H1 (cell line): ENCODE measurements at regions not wholly inside any gene's neighbourhood (a gene's known extent, or its start where the extent isn't known, plus 50 kb on each side); places are given as distances from the start of the nearest gene placed in this dataset.

Experiments
- CTCF ChIA-PET: fragments of 300-600 bp; sonication (Branson Sonifier 250); formaldehyde crosslinking; loops from one replicate; lab custom pipeline; 2021; ENCODE audit not compliant: partially characterized antibody; lab: Charles Lee
- POLR2A ChIA-PET: fragments of 300-600 bp; sonication (Branson Sonifier 250); formaldehyde crosslinking; loops from one replicate; lab custom pipeline; 2021; ENCODE audit warnings: inconsistent platforms; ENCODE audit not compliant: partially characterized antibody; lab: Charles Lee
- DNase-seq, 2 experiments: peaks; one replicate each; pipeline versions ENCODE4 v3.0.0 to v3.0.0-alpha.2; 2010 to 2022; ENCODE audit warnings: low spot score in 2 of 2, low read depth in 1 of 2, mixed read lengths in 1 of 2
- FAIRE-seq: peaks from 2 replicates; lab custom pipeline; 2011; peaks lifted over from hg19 to GRCh38; lab: Jason Lieb, UNC
- H2AFZ ChIP-seq: 2 replicates; pipeline ENCODE4 v1.8.1; 2012; ENCODE audit warnings: low read length, inconsistent platforms
- H2AK5ac ChIP-seq: 2 replicates; pipeline ENCODE4 v1.6.1; 2013; ENCODE audit warnings: low read depth, low read length
- H2BK120ac ChIP-seq: replicated peaks from 2 replicates; pipeline ENCODE3; 2013; ENCODE audit warnings: low read depth, low read length, inconsistent platforms
- H2BK12ac ChIP-seq: 2 replicates; pipeline ENCODE4 v1.6.1; 2013; ENCODE audit warnings: low read depth, low read length
- H2BK15ac ChIP-seq: 2 replicates; pipeline ENCODE4 v1.6.1; 2013; ENCODE audit warnings: low read length
- H2BK20ac ChIP-seq: 2 replicates; pipeline ENCODE4 v1.6.1; 2013; ENCODE audit warnings: low read length
- H2BK5ac ChIP-seq: 2 replicates; pipeline ENCODE4 v1.6.1; 2013; ENCODE audit warnings: low read depth, low read length
- H3K14ac ChIP-seq: 2 replicates; pipeline ENCODE4 v1.6.1; 2013; ENCODE audit warnings: inconsistent platforms; ENCODE audit not compliant: insufficient read length
- H3K18ac ChIP-seq: 2 replicates; pipeline ENCODE4 v1.6.1; 2013; ENCODE audit warnings: low read length; ENCODE audit errors: extremely low read depth
- H3K23ac ChIP-seq: 2 replicates; pipeline ENCODE4 v1.6.1; 2013; ENCODE audit warnings: inconsistent platforms; ENCODE audit not compliant: insufficient read length
- H3K23me2 ChIP-seq: 2 replicates; pipeline ENCODE4 v1.6.1; 2013; ENCODE audit warnings: low read depth, low read length
- H3K27ac ChIP-seq: 2 replicates; pipeline ENCODE4 v1.6.1; 2011; ENCODE audit warnings: low read depth, low read length, inconsistent platforms
- H3K27me3 ChIP-seq, 4 experiments: replicated peaks in 1 of 4; 1 replicate in 1 of 4; 2 replicates in 3 of 4; pipeline versions ENCODE4 v1.6.1 to v1.8.1; 2011 to 2013; ENCODE audit warnings: low read length in 3 of 4, mild to moderate bottlenecking in 3 of 4, inconsistent platforms in 2 of 4, mixed read lengths in 2 of 4, moderate library complexity in 1 of 4; ENCODE audit not compliant: control insufficient read depth in 3 of 4, insufficient read depth in 3 of 4; ENCODE audit errors: extremely low read depth in 1 of 4
- H3K36me3 ChIP-seq, 4 experiments: 2 replicates each; pipeline versions ENCODE4 v1.6.1 to v1.8.1; 2011 to 2013; ENCODE audit warnings: mild to moderate bottlenecking in 4 of 4, low read length in 3 of 4, moderate library complexity in 2 of 4, control low read depth in 1 of 4, inconsistent platforms in 1 of 4; ENCODE audit not compliant: insufficient read depth in 4 of 4, control insufficient read depth in 2 of 4
- H3K4ac ChIP-seq: replicated peaks from 2 replicates; pipeline ENCODE3; 2013; ENCODE audit warnings: low read length, low read depth, mixed read lengths, inconsistent platforms; ENCODE audit not compliant: insufficient read length
- H3K4me1 ChIP-seq, 4 experiments: replicated peaks in 1 of 4; 1 replicate in 1 of 4; 2 replicates in 3 of 4; pipeline versions ENCODE4 v1.6.1 to v1.8.1; 2011 to 2013; ENCODE audit warnings: low read length in 3 of 4, inconsistent platforms in 2 of 4, mixed read lengths in 1 of 4; ENCODE audit not compliant: insufficient read depth in 4 of 4, control insufficient read depth in 3 of 4
- H3K4me2 ChIP-seq, 2 experiments: 2 replicates each; pipeline versions ENCODE4 v1.6.1 to v1.8.1; 2011 to 2013; ENCODE audit warnings: low read depth in 2 of 2, low read length in 2 of 2, control low read depth in 1 of 2, inconsistent platforms in 1 of 2, mild to moderate bottlenecking in 1 of 2; ENCODE audit not compliant: insufficient read depth in 1 of 2
- H3K4me3 ChIP-seq, 4 experiments: fragments of 200-600, 300-600 bp in 1 of 4; sonication (generic), shearing (Covaris generic), sonication (Bioruptor Twin) in 1 of 4; 2 replicates each; pipeline versions ENCODE4 v1.5.1 to v1.8.1; 2011 to 2016; ENCODE audit warnings: low read length in 4 of 4, low read depth in 3 of 4, control low read depth in 2 of 4, inconsistent platforms in 2 of 4, mild to moderate bottlenecking in 2 of 4, mixed read lengths in 1 of 4, moderate library complexity in 1 of 4; ENCODE audit not compliant: insufficient read depth in 2 of 4; ENCODE audit errors: extremely low read depth in 1 of 4
- H3K56ac ChIP-seq: replicated peaks from 2 replicates; pipeline ENCODE3; 2013; ENCODE audit warnings: low read depth, mild to moderate bottlenecking, mixed read lengths, low read length, inconsistent platforms; ENCODE audit not compliant: insufficient read length
- H3K79me1 ChIP-seq: 2 replicates; pipeline ENCODE4 v1.6.1; 2013; ENCODE audit warnings: low read depth, low read length, control low read depth
- H3K79me2 ChIP-seq, 2 experiments: 2 replicates each; pipeline versions ENCODE4 v1.6.1 to v1.8.1; 2012 to 2013; ENCODE audit warnings: low read length in 2 of 2, mild to moderate bottlenecking in 2 of 2, inconsistent platforms in 1 of 2; ENCODE audit not compliant: insufficient read depth in 2 of 2, control insufficient read depth in 1 of 2
- H3K9ac ChIP-seq, 4 experiments: replicated peaks in 1 of 4; 1 replicate in 1 of 4; 2 replicates in 3 of 4; pipeline versions ENCODE4 v1.6.1 to v1.8.1; 2011 to 2013; ENCODE audit warnings: low read depth in 3 of 4, low read length in 3 of 4, control low read depth in 2 of 4, mild to moderate bottlenecking in 2 of 4, moderate library complexity in 2 of 4, inconsistent platforms in 1 of 4; ENCODE audit errors: extremely low read depth in 1 of 4
- H3K9me3 ChIP-seq, 2 experiments: 2 replicates each; pipeline versions ENCODE4 v1.6.1 to v1.8.1; 2012 to 2013; ENCODE audit warnings: mild to moderate bottlenecking in 2 of 2, moderate library complexity in 2 of 2, control low read depth in 1 of 2, inconsistent platforms in 1 of 2, low read depth in 1 of 2, low read length in 1 of 2, mixed read lengths in 1 of 2; ENCODE audit not compliant: insufficient read depth in 2 of 2
- H4K20me1 ChIP-seq, 2 experiments: replicated peaks in 1 of 2; 2 replicates each; pipeline versions ENCODE3 to v1.8.1; 2011 to 2013; ENCODE audit warnings: inconsistent platforms in 2 of 2, low read length in 2 of 2, mild to moderate bottlenecking in 1 of 2; ENCODE audit not compliant: insufficient read depth in 2 of 2, control insufficient read depth in 1 of 2
- H4K5ac ChIP-seq: 2 replicates; pipeline ENCODE4 v1.6.1; 2013; ENCODE audit warnings: low read length, low read depth, mixed read lengths, inconsistent platforms; ENCODE audit not compliant: insufficient read length
- H4K8ac ChIP-seq: 2 replicates; pipeline ENCODE4 v1.8.0; 2013; ENCODE audit warnings: mild to moderate bottlenecking, moderate library complexity, low read length, inconsistent platforms; ENCODE audit not compliant: insufficient read depth; ENCODE audit errors: extremely low read depth
- H4K91ac ChIP-seq: replicated peaks from 2 replicates; pipeline ENCODE3; 2013; ENCODE audit warnings: low read length, mixed read lengths, inconsistent platforms; ENCODE audit not compliant: insufficient read length
- CHD2 ChIP-seq: IDR thresholded peaks from 2 replicates; pipeline ENCODE4 v1.6.1; 2012; ENCODE audit warnings: low read length, improper control_type of control experiment
- KDM1A ChIP-seq: fragments of 200-600, 300-600 bp; sonication (generic); IDR thresholded peaks from 2 replicates; pipeline ENCODE4 v1.7.1; 2016; ENCODE audit warnings: mild to moderate bottlenecking, low read length, borderline replicate concordance
- POU5F1 ChIP-seq: IDR thresholded peaks from 2 replicates; pipeline ENCODE4 v1.6.1; 2011; ENCODE audit warnings: low read depth, mild to moderate bottlenecking, low read length, moderate library complexity
- SIRT6 ChIP-seq: IDR thresholded peaks from one replicate; pipeline ENCODE4 v1.7.1; 2012; ENCODE audit warnings: low read length, inconsistent platforms
- WGBS, 2 experiments: shearing (Covaris generic) in 1 of 2; methylation state at CpG; one replicate each; pipeline versions ENCODE4 v1.1.6 to v1.1.7; 2013 to 2015; ENCODE audit warnings: low lambda C conversion rate in 2 of 2, mixed read lengths in 2 of 2, inconsistent platforms in 1 of 2, low coverage in 1 of 2, missing lambda C conversion rate in 1 of 2; ENCODE audit not compliant: insufficient replicate concordance in 2 of 2, insufficient coverage in 1 of 2, insufficient read length in 1 of 2; ENCODE audit errors: extremely low coverage in 1 of 2, missing lambda C conversion rate in 1 of 2; 5-methylcytosine and 5-hydroxymethylcytosine counted together

DNA sequence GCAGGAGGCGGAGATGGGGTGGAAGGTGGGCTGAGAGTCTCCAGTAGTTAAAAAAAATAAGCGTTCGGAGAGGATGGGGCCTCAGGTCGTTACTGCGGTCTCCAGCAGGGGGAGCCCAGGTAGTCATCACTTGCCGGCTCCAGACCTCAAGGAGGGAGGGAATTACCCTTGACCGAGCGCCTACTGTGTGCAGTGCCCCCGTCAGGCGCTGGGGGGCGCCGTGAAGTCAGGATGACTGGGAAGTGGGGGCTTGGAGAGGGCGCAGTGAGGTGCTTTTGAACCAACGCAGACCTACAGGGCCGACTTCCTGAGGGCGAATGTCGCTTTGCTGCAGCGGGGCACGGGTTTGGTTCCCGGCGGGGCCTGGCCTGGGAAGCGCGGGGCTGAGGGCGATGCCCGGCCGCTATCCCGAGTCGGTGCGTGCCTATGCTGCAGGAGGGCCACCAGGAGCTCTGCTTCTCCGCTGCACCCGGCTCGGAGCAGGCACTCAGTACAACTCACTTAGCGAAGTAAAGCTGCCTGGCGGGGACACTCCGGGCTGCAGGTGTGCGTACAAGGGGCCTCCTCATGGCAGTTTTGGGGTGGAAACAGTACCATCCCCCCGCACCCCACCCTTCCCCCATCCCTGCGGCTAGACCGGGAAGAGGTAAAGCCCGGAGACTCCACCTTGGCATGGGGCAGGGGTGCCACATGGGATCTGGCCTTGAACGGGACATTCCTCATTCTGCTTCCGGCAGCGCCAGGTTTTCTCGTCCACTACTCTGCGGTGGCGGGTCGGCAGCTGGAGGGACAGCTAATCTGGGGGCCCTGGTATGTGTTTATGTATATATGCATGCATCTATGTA lies 79.8 kb downstream of the RHCG start:
- H3K4ac ChIP-seq = no peak overlapping the region
- CTCF ChIA-PET = interaction anchor here (0.6 to 17.4 kb wide), 33 partner anchors 8 to 612 kb away, joined by 3 to 412 read pairs (median 4); partner anchors contain the start of gene RHCG
- H3K23ac ChIP-seq = no peak overlapping the region
- H4K91ac ChIP-seq = no peak overlapping the region
- H3K27me3 ChIP-seq = peaks cover 31 to 90% (median 77%) of the 10 kb centered on the region in 4 experiments
- H2BK12ac ChIP-seq = no peak overlapping the region; the same call in 1 of the 2 replicates
- H3K9ac ChIP-seq = no peak overlapping the region
- H4K20me1 ChIP-seq = peaks cover 0 to 13% of the 10 kb centered on the region in 2 experiments
- 8% methylated on average over 45 of the region's 47 CpGs; no CpG with 5 or more reads in 1 of the 2 experiments for WGBS, 2 experiments
- H3K79me2 ChIP-seq = no peaks in the 10 kb centered on the region
- H3K9me3 ChIP-seq = no peaks in the 10 kb centered on the region
- H3K23me2 ChIP-seq = peaks cover 6% of the 10 kb centered on the region; the same call in 1 of the 2 replicates
- H3K4me2 ChIP-seq = peak overlapping the region; percentile 38 to 87
- POLR2A ChIA-PET = interaction anchor here (1.0 to 1.6 kb wide), 5 partner anchors 13 to 26 kb away, joined by 3 to 5 read pairs (median 3); no protein-coding TSS in a partner anchor
- H4K8ac ChIP-seq = no peak overlapping the region
- H4K5ac ChIP-seq = no peak overlapping the region
- H3K18ac ChIP-seq = peak overlapping the region; percentile 83; the same call in 1 of the 2 replicates
- no peak overlapping the region for H3K27ac ChIP-seq
- H3K4me3 ChIP-seq = peak overlapping the region; percentile 34 to 64 (median 56)
- H2BK120ac ChIP-seq = no peak overlapping the region
- no peaks in the 10 kb centered on the region for H3K36me3 ChIP-seq
- no peaks in the 10 kb centered on the region for H3K79me1 ChIP-seq
- peak overlapping the region; percentile 57; the same call in 1 of the 2 replicates for H2AFZ ChIP-seq
- no peak overlapping the region for H3K56ac ChIP-seq
- H2AK5ac ChIP-seq = no peak overlapping the region
- peaks cover 9 to 26% (median 14%) of the 10 kb centered on the region in 4 experiments for H3K4me1 ChIP-seq
- DNase-seq = peak; percentile 95 to 100
- no peak overlapping the region; the same call in 1 of the 2 replicates for H2BK15ac ChIP-seq
- no peak overlapping the region for H2BK5ac ChIP-seq
- H3K14ac ChIP-seq = no peak overlapping the region
- peak; percentile 62 for FAIRE-seq
- no peak overlapping the region for H2BK20ac ChIP-seq
- TF ChIP-seq POU5F1 (no peak), SIRT6 (no peak), CHD2 (no peak), KDM1A (no peak)
